GM19455 (cell line): ENCODE measurements at regions not wholly inside any gene's neighbourhood (a gene's known extent, or its start where the extent isn't known, plus 50 kb on each side); places are given as distances from the start of the nearest gene placed in this dataset.
"Not testable (repeated sequence)": the region's sequence is repeated elsewhere in the genome, so short reads cannot be mapped to it uniquely, and the experiment has no call there.

ENCODE experiments used
- ATAC-seq: cut with Tn5 transposase; IDR thresholded peaks from one replicate; pipeline ENCODE4 v1.9.1; 2021; ENCODE audit not compliant: unreplicated experiment

GRCh38 chr4:188432328-188432727 is 293.1 kb downstream of the TRIML1 start:
- no peak for ATAC-seq

GRCh38 chr4:188433741-188434315 is 294.6 kb downstream of the TRIML1 start:
- ATAC-seq, result no peak

GRCh38 chr4:188434643-188435042 is 295.4 kb downstream of the TRIML1 start:
- ATAC-seq, result no peak

- no peak for ATAC-seq
These were observed 296.1 kb downstream of the TRIML1 start for GRCh38 chr4:188435381-188435780.

- no peak for ATAC-seq
These were observed 298.3 kb downstream of the TRIML1 start for GRCh38 chr4:188437535-188437934.

GRCh38 chr4:188438391-188438824 is 299.2 kb downstream of the TRIML1 start:
- not testable (repeated sequence) for ATAC-seq

- no peak for ATAC-seq
These were observed 300.5 kb downstream of the TRIML1 start for GRCh38 chr4:188439641-188440311.

- no peak for ATAC-seq
These were observed 305.3 kb downstream of the TRIML1 start for GRCh38 chr4:188444500-188444899.

- ATAC-seq, result not testable (repeated sequence)
These were observed 309.8 kb downstream of the TRIML1 start for GRCh38 chr4:188448996-188449395.

- ATAC-seq, result no peak
These were observed 311.3 kb downstream of the TRIML1 start for GRCh38 chr4:188450571-188450970.

GRCh38 chr4:188452097-188452496 is 312.9 kb downstream of the TRIML1 start:
- no peak for ATAC-seq

GRCh38 chr4:188454575-188454974 is 315.3 kb downstream of the TRIML1 start:
- ATAC-seq, result no peak

GRCh38 chr4:188455062-188455752 is 316.0 kb downstream of the TRIML1 start:
- no peak for ATAC-seq

GRCh38 chr4:188459381-188459780 is 320.1 kb downstream of the TRIML1 start:
- ATAC-seq, result no peak

- no peak for ATAC-seq
These were observed 324.7 kb downstream of the TRIML1 start for GRCh38 chr4:188463909-188464308.

- ATAC-seq, result no peak
These were observed 326.8 kb downstream of the TRIML1 start for GRCh38 chr4:188466001-188466400.

- no peak for ATAC-seq
These were observed 345.0 kb downstream of the TRIML1 start for GRCh38 chr4:188484256-188484655.

- ATAC-seq, result no peak
These were observed 346.7 kb downstream of the TRIML1 start for GRCh38 chr4:188485906-188486305.

- no peak for ATAC-seq
These were observed 353.6 kb downstream of the TRIML1 start for GRCh38 chr4:188492886-188493285.

- no peak for ATAC-seq
These were observed 355.9 kb downstream of the TRIML1 start for GRCh38 chr4:188495169-188495568.

GRCh38 chr4:188511431-188511830 is 372.2 kb downstream of the TRIML1 start:
- no peak for ATAC-seq

GRCh38 chr4:188532751-188533150 is 393.5 kb downstream of the TRIML1 start:
- ATAC-seq, result no peak
